A673 (cell line): ENCODE measurements at regions not wholly inside any gene's neighbourhood (a gene's known extent, or its start where the extent isn't known, plus 50 kb on each side); places are given as distances from the start of the nearest gene placed in this dataset.

Experiments
- CTCF ChIP-seq: fragments of 300-800, 200-600 bp; sonication (generic); conservative IDR thresholded peaks from 2 replicates; pipeline ENCODE4 v1.5.1; 2017; ENCODE audit warnings: low read depth, mild to moderate bottlenecking, antibody characterized with exemption, low read length, moderate library complexity, mixed read lengths
- EZH2 ChIP-seq: fragments of 200-600 bp; sonication (generic); IDR thresholded peaks from 2 replicates; pipeline ENCODE4 v1.6.1; 2017; ENCODE audit warnings: borderline replicate concordance, low read depth, mild to moderate bottlenecking, mixed read lengths, antibody characterized with exemption, low read length; ENCODE audit not compliant: poor library complexity, severe bottlenecking

GRCh38 chr5:67976891-67977601 is 238.5 kb upstream of the PIK3R1 start:
- no peak for TF ChIP-seq CTCF
- TF ChIP-seq EZH2, result no peak
